Activated CD4-positive, alpha-beta T cell treated with anti-CD3 and anti-CD28 coated beads, Interleukin-2, Interleukin-4, amounts not matched to agents 100 ng/mL and 50 ng/mL, durations not matched to agents 16 hours and 8 hours (primary cell): ENCODE measurements at regions not wholly inside any gene's neighbourhood (a gene's known extent, or its start where the extent isn't known, plus 50 kb on each side); places are given as distances from the start of the nearest gene placed in this dataset.

Experiments used
- DNase-seq: peaks from one replicate; pipeline ENCODE4 v3.0.0-alpha.2; 2020; ENCODE audit warnings: low spot score

- no peak for DNase-seq
These were observed 79.6 kb upstream of the TACR1 start for GRCh38 chr2:75278821-75279379.

- no peak for DNase-seq
These were observed 79.0 kb upstream of the TACR1 start for GRCh38 chr2:75278314-75278713.

GRCh38 chr2:75277111-75277510 lies 77.8 kb upstream of the TACR1 start:
- no peak for DNase-seq

- no peak for DNase-seq
These were observed 77.0 kb upstream of the TACR1 start for GRCh38 chr2:75276093-75277029.

GRCh38 chr2:75274936-75275335 lies 75.6 kb upstream of the TACR1 start:
- no peak for DNase-seq

GRCh38 chr2:75268112-75268511 lies 68.8 kb upstream of the TACR1 start:
- no peak for DNase-seq

GRCh38 chr2:75261923-75262322 lies 62.6 kb upstream of the TACR1 start:
- no peak for DNase-seq

GRCh38 chr2:75260946-75261345 lies 61.6 kb upstream of the TACR1 start:
- DNase-seq, result no peak

GRCh38 chr2:75258620-75259019 lies 59.3 kb upstream of the TACR1 start:
- no peak for DNase-seq

GRCh38 chr2:75256485-75256884 lies 57.2 kb upstream of the TACR1 start:
- no peak for DNase-seq

GRCh38 chr2:75253526-75253925 lies 54.2 kb upstream of the TACR1 start:
- DNase-seq, result no peak

- no peak for DNase-seq
These were observed 52.6 kb upstream of the TACR1 start for GRCh38 chr2:75251896-75252295.
